ENCODE measurements at regions not wholly inside any gene's neighbourhood (a gene's known extent, or its start where the extent isn't known, plus 50 kb on each side); places are given as distances from the start of the nearest gene placed in this dataset.

GRCh38 chr12:94031763-94032162 is 116.6 kb upstream of the PLXNC1 start:
- TF ChIP-seq POLR2A (IDR thresholded peaks at IDR 0.05), result no peak
- no peak for TF ChIP-seq CTCF (IDR thresholded peaks at IDR 0.05)
- no peaks in the 10 kb centered on the region for H3K9me3 ChIP-seq
- no peak overlapping the region for H3K4me3 ChIP-seq
- no peaks in the 10 kb centered on the region for H3K36me3 ChIP-seq (ENCODE audit: low read depth, missing control alignments)
- H3K27ac ChIP-seq, result no peak overlapping the region
- H3K27me3 ChIP-seq, result no peaks in the 10 kb centered on the region
- H3K4me1 ChIP-seq, result no peaks in the 10 kb centered on the region
- intact Hi-C loops (cut with DNase I; ENCODE audit: low total_unique reads), result no loop called here
- no peak for DNase-seq
- WGBS, 2 donors, result 73 to 81% methylated on average over 2 of the region's 2 CpGs

DNA sequence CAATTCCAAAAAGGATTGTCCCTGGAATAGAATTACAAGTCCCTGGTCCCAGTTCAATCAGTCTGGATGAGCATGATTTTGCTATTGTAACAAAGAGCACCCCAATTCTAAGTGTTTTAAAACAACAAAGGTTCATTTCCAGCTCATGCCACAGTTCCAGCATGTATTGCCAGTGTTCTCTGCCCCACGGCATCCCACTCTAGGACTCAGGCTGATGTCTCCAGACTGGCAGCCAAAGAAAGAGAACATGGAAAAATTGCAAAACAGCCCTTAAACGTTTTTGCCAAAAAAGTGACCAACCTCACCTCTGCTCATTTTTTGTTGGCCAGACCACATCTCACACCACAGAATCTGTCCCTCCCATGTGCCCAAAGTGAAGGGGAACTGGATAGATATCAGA is 116.0 kb upstream of the PLXNC1 start:
- no peak for DNase-seq
- WGBS, 2 donors, result 45 to 49% methylated on average over 2 of the region's 2 CpGs
- no peaks in the 10 kb centered on the region for H3K4me1 ChIP-seq
- H3K4me3 ChIP-seq, result no peak overlapping the region
- no peaks in the 10 kb centered on the region for H3K27me3 ChIP-seq
- TF ChIP-seq CTCF (IDR thresholded peaks at IDR 0.05), result no peak
- no peak for TF ChIP-seq POLR2A (IDR thresholded peaks at IDR 0.05)
- no peaks in the 10 kb centered on the region for H3K36me3 ChIP-seq (ENCODE audit: low read depth, missing control alignments)
- no peak overlapping the region for H3K27ac ChIP-seq
- intact Hi-C loops (cut with DNase I; ENCODE audit: low total_unique reads), result no loop called here
- no peaks in the 10 kb centered on the region for H3K9me3 ChIP-seq

DNA sequence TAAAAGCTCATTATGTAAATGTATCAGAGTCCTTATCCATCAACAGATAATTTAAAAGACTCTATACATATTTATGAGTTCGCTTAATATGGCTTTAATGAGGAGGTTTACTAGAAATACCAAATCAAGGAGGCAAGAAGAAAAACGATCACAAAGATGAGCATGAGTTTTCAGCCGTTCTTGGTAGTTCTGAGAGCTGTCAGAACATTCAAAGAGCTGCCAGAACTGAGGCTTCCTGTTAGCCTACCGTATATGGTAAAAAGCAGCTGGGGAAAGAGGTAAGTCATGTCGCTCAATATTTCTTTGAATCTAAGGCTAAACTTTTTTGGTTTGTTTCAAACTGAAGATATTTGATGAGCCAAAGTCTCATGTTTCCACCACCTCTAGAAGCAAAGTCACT is 115.3 kb upstream of the PLXNC1 start:
- Histone ChIP-seq H3K4me1 (no peaks in the 10 kb centered on the region), H3K4me3 (no peak overlapping the region), H3K27me3 (no peaks in the 10 kb centered on the region), H3K27ac (no peak overlapping the region), H3K36me3 (ENCODE audit: low read depth, missing control alignments) (no peaks in the 10 kb centered on the region), H3K9me3 (no peaks in the 10 kb centered on the region)
- TF ChIP-seq CTCF (IDR thresholded peaks at IDR 0.05), result no peak
- TF ChIP-seq POLR2A (IDR thresholded peaks at IDR 0.05), result no peak
- intact Hi-C loops (cut with DNase I; ENCODE audit: low total_unique reads), result no loop called here
- no peak for DNase-seq
- WGBS, 2 donors, result 66 to 79% methylated on average over 5 of the region's 5 CpGs

DNA sequence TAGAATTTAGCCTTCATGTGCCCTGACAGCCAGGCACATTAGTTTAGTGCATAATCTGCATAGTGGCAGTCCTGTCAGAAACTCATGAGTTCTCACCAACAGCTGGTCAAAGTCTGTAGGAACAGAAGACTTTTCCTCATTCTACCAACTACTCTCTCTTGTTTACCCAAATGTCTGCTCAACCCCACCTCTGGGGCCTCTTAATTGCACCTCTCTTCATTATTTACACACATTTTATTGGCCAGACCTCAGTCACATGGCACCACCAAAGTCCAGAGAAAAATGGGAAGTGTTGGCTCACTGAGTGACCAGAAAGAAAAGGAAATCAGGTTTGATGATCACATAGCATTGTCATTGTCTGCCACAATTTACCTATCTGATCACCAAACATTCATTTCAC is 114.6 kb upstream of the PLXNC1 start:
- no peaks in the 10 kb centered on the region for H3K36me3 ChIP-seq (ENCODE audit: low read depth, missing control alignments)
- no peaks in the 10 kb centered on the region for H3K9me3 ChIP-seq
- no peak for DNase-seq
- intact Hi-C loops (cut with DNase I; ENCODE audit: low total_unique reads), result no loop called here
- H3K4me3 ChIP-seq, result no peak overlapping the region
- H3K27ac ChIP-seq, result no peak overlapping the region
- no peaks in the 10 kb centered on the region for H3K4me1 ChIP-seq
- no peaks in the 10 kb centered on the region for H3K27me3 ChIP-seq
- TF ChIP-seq CTCF (IDR thresholded peaks at IDR 0.05), result no peak
- no peak for TF ChIP-seq POLR2A (IDR thresholded peaks at IDR 0.05)

GRCh38 chr12:94037444-94037843 is 110.9 kb upstream of the PLXNC1 start:
- WGBS, 2 donors, result 87 to 88% methylated on average over 4 of the region's 4 CpGs

More at GRCh38 chr12:94037444-94037843, 110.9 kb upstream of the PLXNC1 start:
- Histone ChIP-seq H3K36me3 (ENCODE audit: low read depth, missing control alignments) (no peaks in the 10 kb centered on the region), H3K27ac (no peak overlapping the region), H3K27me3 (no peaks in the 10 kb centered on the region), H3K9me3 (no peaks in the 10 kb centered on the region), H3K4me3 (no peak overlapping the region), H3K4me1 (no peaks in the 10 kb centered on the region)
- intact Hi-C loops (cut with DNase I; ENCODE audit: low total_unique reads), result no loop called here
- DNase-seq, result no peak
- TF ChIP-seq CTCF (IDR thresholded peaks at IDR 0.05) (no peak), POLR2A (IDR thresholded peaks at IDR 0.05) (no peak)
